ENCODE measurements at regions not wholly inside any gene's neighbourhood (a gene's known extent, or its start where the extent isn't known, plus 50 kb on each side); places are given as distances from the start of the nearest gene placed in this dataset.
A peak's percentile ranks its signal among the peaks of the same experiment; 100 is the strongest.

DNA sequence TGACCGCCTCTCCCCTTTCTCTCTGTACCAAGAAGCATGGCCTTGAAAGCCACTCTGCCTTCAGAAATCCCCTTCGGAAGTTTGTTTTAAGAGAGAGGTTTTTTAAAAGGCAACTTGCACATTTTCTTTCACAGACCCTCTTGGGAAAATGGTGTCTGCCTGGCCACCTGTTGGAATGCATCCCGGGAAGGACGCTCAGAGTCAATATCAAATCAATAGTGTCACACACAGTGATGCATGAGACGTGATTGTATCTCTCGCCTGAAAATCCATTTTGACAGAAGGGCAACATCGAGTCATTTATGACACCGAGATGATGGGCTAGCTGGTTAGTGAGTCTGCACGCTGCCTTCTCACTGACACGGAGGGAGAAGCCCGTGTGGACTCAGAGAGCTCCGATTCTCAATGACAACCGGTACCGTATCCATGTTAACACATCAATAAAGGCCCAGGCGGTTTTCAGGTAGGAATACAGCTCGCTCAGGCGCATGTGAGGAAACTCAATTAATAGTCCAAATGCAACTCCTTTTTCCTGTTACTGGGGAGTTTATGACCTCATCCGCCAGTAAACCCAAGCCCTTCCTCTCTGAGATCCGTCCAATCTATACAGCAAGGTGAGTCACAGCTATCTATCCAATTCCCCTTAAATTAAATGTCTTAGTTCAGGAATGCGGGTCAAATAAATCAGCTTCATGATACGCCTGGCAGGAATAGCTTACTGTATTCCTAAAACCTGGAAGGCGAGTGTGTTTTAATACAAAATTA, 621.5 kb upstream of the MKI67 start:
- 86 to 90% methylated on average over 22 of the region's 22 CpGs for WGBS, 2 donors
- peaks cover 0 to 3% (median 0%) of the 10 kb centered on the region in 5 donors for H3K4me1 ChIP-seq (ENCODE audit: control insufficient read depth in 5 of 5, insufficient read depth in 5 of 5, low read length in 5 of 5)
- no peak for ATAC-seq (ENCODE audit: insufficient read depth, low FRiP score)
- H3K9ac ChIP-seq (ENCODE audit: insufficient read depth in 1 of 2, low read length in 2 of 2): no peak overlapping the region
- peaks cover 0 to 3% (median 0%) of the 10 kb centered on the region in 4 donors for H3K9me3 ChIP-seq (ENCODE audit: control insufficient read depth in 4 of 4, insufficient read depth in 3 of 4, low read length in 3 of 4)
- peaks cover 0 to 7% (median 3%) of the 10 kb centered on the region in 3 donors for H3K27me3 ChIP-seq (ENCODE audit: control insufficient read depth in 3 of 3, insufficient read depth in 3 of 3, low read length in 2 of 3)
- H3K27ac ChIP-seq (ENCODE audit: low read depth in 1 of 2, low read length in 1 of 2): no peak overlapping the region
- TF ChIP-seq, protein P1, sequence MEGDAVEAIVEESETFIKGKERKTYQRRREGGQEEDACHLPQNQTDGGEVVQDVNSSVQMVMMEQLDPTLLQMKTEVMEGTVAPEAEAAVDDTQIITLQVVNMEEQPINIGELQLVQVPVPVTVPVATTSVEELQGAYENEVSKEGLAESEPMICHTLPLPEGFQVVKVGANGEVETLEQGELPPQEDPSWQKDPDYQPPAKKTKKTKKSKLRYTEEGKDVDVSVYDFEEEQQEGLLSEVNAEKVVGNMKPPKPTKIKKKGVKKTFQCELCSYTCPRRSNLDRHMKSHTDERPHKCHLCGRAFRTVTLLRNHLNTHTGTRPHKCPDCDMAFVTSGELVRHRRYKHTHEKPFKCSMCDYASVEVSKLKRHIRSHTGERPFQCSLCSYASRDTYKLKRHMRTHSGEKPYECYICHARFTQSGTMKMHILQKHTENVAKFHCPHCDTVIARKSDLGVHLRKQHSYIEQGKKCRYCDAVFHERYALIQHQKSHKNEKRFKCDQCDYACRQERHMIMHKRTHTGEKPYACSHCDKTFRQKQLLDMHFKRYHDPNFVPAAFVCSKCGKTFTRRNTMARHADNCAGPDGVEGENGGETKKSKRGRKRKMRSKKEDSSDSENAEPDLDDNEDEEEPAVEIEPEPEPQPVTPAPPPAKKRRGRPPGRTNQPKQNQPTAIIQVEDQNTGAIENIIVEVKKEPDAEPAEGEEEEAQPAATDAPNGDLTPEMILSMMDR (IDR thresholded peaks at IDR 0.05; ENCODE audit: control extremely low read depth, extremely low read depth): no peak
- DNase-seq: no peak
- no peak overlapping the region for H3K4me3 ChIP-seq
- no peaks in the 10 kb centered on the region for H3K36me3 ChIP-seq (ENCODE audit: control insufficient read depth in 4 of 4, insufficient read depth in 4 of 4, low read length in 4 of 4)

- WGBS, 2 donors: 58 to 67% methylated on average over 7 of the region's 7 CpGs
- H3K4me1 ChIP-seq (ENCODE audit: control insufficient read depth in 5 of 5, insufficient read depth in 5 of 5, low read length in 5 of 5): peaks cover 0 to 3% (median 0%) of the 10 kb centered on the region in 5 donors
- H3K9ac ChIP-seq (ENCODE audit: insufficient read depth in 1 of 2, low read length in 2 of 2): no peak overlapping the region
- H3K9me3 ChIP-seq (ENCODE audit: control insufficient read depth in 4 of 4, insufficient read depth in 3 of 4, low read length in 3 of 4): peaks cover 0 to 3% (median 0%) of the 10 kb centered on the region in 4 donors
- H3K4me3 ChIP-seq: no peak overlapping the region
- no peaks in the 10 kb centered on the region for H3K36me3 ChIP-seq (ENCODE audit: control insufficient read depth in 4 of 4, insufficient read depth in 4 of 4, low read length in 4 of 4)
- ATAC-seq (ENCODE audit: insufficient read depth, low FRiP score): no peak
- H3K27me3 ChIP-seq (ENCODE audit: control insufficient read depth in 3 of 3, insufficient read depth in 3 of 3, low read length in 2 of 3): peaks cover 0 to 7% (median 3%) of the 10 kb centered on the region in 3 donors
- DNase-seq: peak in 2 of 3 donors; percentile 43 to 84
- H3K27ac ChIP-seq (ENCODE audit: low read depth in 1 of 2, low read length in 1 of 2): no peak overlapping the region
- TF ChIP-seq, protein P1 (IDR thresholded peaks at IDR 0.05; ENCODE audit: control extremely low read depth, extremely low read depth): no peak
Observed at GRCh38 chr10:128751284-128751683, 625.1 kb upstream of the MKI67 start.

GRCh38 chr10:128751851-128752250, 625.6 kb upstream of the MKI67 start:
- 94% methylated on average over 3 of the region's 3 CpGs for WGBS, 2 donors
- H3K9me3 ChIP-seq (ENCODE audit: control insufficient read depth in 4 of 4, insufficient read depth in 3 of 4, low read length in 3 of 4): peaks cover 0 to 3% (median 0%) of the 10 kb centered on the region in 4 donors

More at GRCh38 chr10:128751851-128752250, 625.6 kb upstream of the MKI67 start:
- Histone ChIP-seq H3K9ac (ENCODE audit: insufficient read depth in 1 of 2, low read length in 2 of 2) (no peak overlapping the region), H3K27ac (ENCODE audit: low read depth in 1 of 2, low read length in 1 of 2) (no peak overlapping the region), H3K36me3 (ENCODE audit: control insufficient read depth in 4 of 4, insufficient read depth in 4 of 4, low read length in 4 of 4) (no peaks in the 10 kb centered on the region), H3K4me1 (ENCODE audit: control insufficient read depth in 5 of 5, insufficient read depth in 5 of 5, low read length in 5 of 5) (peaks cover 0 to 3% (median 0%) of the 10 kb centered on the region in 5 donors), H3K27me3 (ENCODE audit: control insufficient read depth in 3 of 3, insufficient read depth in 3 of 3, low read length in 2 of 3) (peaks cover 0 to 7% (median 3%) of the 10 kb centered on the region in 3 donors), H3K4me3 (no peak overlapping the region)
- DNase-seq (no peak), ATAC-seq (ENCODE audit: insufficient read depth, low FRiP score) (no peak)
- TF ChIP-seq, protein P1 (IDR thresholded peaks at IDR 0.05; ENCODE audit: control extremely low read depth, extremely low read depth): no peak

All from lung (tissue), 11 donors.